Body of pancreas (tissue), 4 donors: ENCODE measurements at regions not wholly inside any gene's neighbourhood (a gene's known extent, or its start where the extent isn't known, plus 50 kb on each side); places are given as distances from the start of the nearest gene placed in this dataset.

Experiments
- POLR2A ChIP-seq, 3 donors: fragments of 450-650 bp; IDR thresholded peaks; one replicate each; pipeline ENCODE4 v1.6.1; 2016; ENCODE audit warnings: antibody characterized with exemption in 3 of 3, mild to moderate bottlenecking in 2 of 3
- TF ChIP-seq, protein P1 (sequence below), 7 experiments: fragments of 450-650 bp in 4 of 7; fragments of 200-600 bp in 3 of 7; sonication (generic) in 3 of 7; IDR thresholded peaks; one replicate each; pipeline ENCODE4 v1.5.1; 2016 to 2019; ENCODE audit warnings: antibody characterized with exemption in 7 of 7

DNA sequence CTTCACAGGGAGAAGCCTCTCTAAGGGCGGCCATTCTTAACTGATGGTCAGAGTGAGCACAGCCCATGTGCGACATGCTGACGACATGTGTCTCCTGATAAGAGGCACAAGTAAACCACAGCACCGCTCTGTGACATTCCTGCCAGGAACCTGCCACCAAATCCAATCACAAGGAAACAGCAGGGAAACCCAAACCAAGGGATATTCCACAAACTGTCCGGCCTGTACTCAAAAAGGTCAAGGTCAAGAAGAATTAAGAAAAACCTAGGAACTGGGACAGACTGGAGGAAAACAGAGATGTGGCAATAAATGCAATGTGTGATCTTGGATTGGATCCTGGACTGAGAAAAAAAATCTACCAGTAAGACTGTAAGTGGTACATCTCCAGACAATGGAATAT is 91.9 kb downstream of the SYNE3 start:
- TF ChIP-seq, protein P1, sequence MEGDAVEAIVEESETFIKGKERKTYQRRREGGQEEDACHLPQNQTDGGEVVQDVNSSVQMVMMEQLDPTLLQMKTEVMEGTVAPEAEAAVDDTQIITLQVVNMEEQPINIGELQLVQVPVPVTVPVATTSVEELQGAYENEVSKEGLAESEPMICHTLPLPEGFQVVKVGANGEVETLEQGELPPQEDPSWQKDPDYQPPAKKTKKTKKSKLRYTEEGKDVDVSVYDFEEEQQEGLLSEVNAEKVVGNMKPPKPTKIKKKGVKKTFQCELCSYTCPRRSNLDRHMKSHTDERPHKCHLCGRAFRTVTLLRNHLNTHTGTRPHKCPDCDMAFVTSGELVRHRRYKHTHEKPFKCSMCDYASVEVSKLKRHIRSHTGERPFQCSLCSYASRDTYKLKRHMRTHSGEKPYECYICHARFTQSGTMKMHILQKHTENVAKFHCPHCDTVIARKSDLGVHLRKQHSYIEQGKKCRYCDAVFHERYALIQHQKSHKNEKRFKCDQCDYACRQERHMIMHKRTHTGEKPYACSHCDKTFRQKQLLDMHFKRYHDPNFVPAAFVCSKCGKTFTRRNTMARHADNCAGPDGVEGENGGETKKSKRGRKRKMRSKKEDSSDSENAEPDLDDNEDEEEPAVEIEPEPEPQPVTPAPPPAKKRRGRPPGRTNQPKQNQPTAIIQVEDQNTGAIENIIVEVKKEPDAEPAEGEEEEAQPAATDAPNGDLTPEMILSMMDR (IDR thresholded peaks at IDR 0.05), result no peak
- no peak for TF ChIP-seq POLR2A (IDR thresholded peaks at IDR 0.05)
